GM10266 (cell line): ENCODE measurements at regions not wholly inside any gene's neighbourhood (a gene's known extent, or its start where the extent isn't known, plus 50 kb on each side); places are given as distances from the start of the nearest gene placed in this dataset.

Experiments
- DNase-seq: peaks from one replicate; pipeline ENCODE4 v3.0.0; 2012; ENCODE audit errors: extremely low spot score
- CTCF ChIP-seq: IDR thresholded peaks from 2 replicates; pipeline ENCODE4 v1.5.1; 2012; ENCODE audit warnings: mild to moderate bottlenecking, low read depth; ENCODE audit not compliant: control insufficient read depth, insufficient read depth; ENCODE audit errors: missing control alignments

- no peak for TF ChIP-seq CTCF
- DNase-seq = no peak
Observed at GRCh38 chr13:87867426-87867825, 196.3 kb downstream of the SLITRK5 start.

GRCh38 chr13:87868731-87869130, 197.6 kb downstream of the SLITRK5 start:
- TF ChIP-seq CTCF = no peak
- DNase-seq = no peak

GRCh38 chr13:87872813-87873212, 201.6 kb downstream of the SLITRK5 start:
- no peak for TF ChIP-seq CTCF

GRCh38 chr13:87877477-87877876, 206.3 kb downstream of the SLITRK5 start:
- no peak for DNase-seq
- no peak for TF ChIP-seq CTCF

More at GRCh38 chr13:87872813-87873212, 201.6 kb downstream of the SLITRK5 start:
- DNase-seq = no peak

- no peak for DNase-seq
- no peak for TF ChIP-seq CTCF
Observed at GRCh38 chr13:87878706-87879105, 207.5 kb downstream of the SLITRK5 start.

- no peak for TF ChIP-seq CTCF
- DNase-seq = no peak
Observed at GRCh38 chr13:87884884-87885283, 213.7 kb downstream of the SLITRK5 start.

GRCh38 chr13:87887459-87888123, 216.4 kb downstream of the SLITRK5 start:
- no peak for TF ChIP-seq CTCF
- no peak for DNase-seq
